KOPT-K1 (cell line): ENCODE measurements at regions not wholly inside any gene's neighbourhood (a gene's known extent, or its start where the extent isn't known, plus 50 kb on each side); places are given as distances from the start of the nearest gene placed in this dataset.
"Not testable (repeated sequence)": the region's sequence is repeated elsewhere in the genome, so short reads cannot be mapped to it uniquely, and the experiment has no call there.

Experiments
- H3K27ac ChIP-seq: fragments of 200-600 bp; sonication (generic); 2 replicates; pipeline ENCODE4 v1.5.1; 2016; ENCODE audit warnings: antibody characterized with exemption, mild to moderate bottlenecking, low read depth, low read length; ENCODE audit not compliant: poor library complexity, severe bottlenecking
- H3K36me3 ChIP-seq: fragments of 200-600 bp; sonication (generic); 2 replicates; pipeline ENCODE4 v1.5.1; 2017; ENCODE audit warnings: antibody characterized with exemption, mild to moderate bottlenecking, low read length, moderate library complexity; ENCODE audit not compliant: insufficient read depth
- H3K9me3 ChIP-seq: fragments of 200-600 bp; sonication (generic); 2 replicates; pipeline ENCODE4 v1.5.1; 2017; ENCODE audit warnings: antibody characterized with exemption, low read length, mild to moderate bottlenecking; ENCODE audit not compliant: insufficient read depth, poor library complexity, severe bottlenecking

DNA sequence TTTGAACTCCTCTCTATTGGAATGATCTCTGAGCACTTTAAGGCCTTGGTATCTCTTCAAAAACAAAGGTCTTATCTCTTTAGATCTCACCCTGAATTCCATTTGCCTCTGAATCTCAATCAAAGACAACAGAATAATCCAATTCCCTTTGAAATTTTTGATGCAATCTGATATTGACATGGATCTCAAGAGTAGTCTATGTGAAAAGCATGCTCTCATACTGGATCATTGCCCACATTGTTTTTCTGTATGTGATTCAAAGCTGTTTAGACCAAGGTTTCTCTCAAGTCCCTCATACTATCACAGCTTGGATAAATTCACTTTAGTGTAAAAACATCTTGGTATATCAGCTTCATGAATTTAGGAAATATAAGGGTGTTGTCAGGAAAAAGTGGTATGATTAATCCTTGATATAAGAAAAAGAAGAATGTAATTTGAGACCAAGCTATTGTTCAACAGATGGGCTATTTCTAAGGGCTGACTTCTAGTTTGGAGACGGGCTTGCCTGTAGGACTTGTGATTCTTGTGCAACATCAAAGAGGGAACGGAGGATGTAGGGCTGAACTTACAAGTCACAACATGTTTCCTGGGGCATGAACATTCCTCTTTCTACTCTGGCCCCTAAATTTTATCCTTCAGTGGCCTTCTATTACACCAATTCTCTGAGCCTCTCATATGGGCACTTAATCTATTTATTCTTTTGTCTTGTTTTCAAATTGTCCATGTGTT is 77.9 kb upstream of the CITED2 start:
- Histone ChIP-seq H3K9me3 (no peaks in the 10 kb centered on the region), H3K27ac (no peak overlapping the region), H3K36me3 (no peaks in the 10 kb centered on the region)

DNA sequence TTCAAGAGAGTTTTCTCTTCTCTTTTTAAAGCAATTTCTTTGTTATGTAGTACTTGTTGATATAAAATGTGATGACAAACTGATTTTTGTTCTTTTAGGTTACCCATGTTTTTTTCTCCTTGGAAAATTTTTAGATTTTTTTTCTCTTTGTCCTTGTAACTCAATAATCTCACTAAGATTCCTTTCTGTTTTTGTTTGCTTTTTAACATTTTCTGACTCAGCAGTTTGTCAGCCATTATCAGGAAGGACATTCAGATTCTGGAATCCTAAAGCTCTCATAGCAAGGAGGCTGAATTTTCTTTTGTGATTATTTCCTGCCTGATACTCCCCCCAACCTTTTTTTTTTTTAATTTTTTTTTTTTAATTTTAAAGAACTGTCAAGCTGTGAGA is 75.2 kb upstream of the CITED2 start:
- no peaks in the 10 kb centered on the region for H3K9me3 ChIP-seq
- no peak overlapping the region for H3K27ac ChIP-seq
- no peaks in the 10 kb centered on the region for H3K36me3 ChIP-seq

DNA sequence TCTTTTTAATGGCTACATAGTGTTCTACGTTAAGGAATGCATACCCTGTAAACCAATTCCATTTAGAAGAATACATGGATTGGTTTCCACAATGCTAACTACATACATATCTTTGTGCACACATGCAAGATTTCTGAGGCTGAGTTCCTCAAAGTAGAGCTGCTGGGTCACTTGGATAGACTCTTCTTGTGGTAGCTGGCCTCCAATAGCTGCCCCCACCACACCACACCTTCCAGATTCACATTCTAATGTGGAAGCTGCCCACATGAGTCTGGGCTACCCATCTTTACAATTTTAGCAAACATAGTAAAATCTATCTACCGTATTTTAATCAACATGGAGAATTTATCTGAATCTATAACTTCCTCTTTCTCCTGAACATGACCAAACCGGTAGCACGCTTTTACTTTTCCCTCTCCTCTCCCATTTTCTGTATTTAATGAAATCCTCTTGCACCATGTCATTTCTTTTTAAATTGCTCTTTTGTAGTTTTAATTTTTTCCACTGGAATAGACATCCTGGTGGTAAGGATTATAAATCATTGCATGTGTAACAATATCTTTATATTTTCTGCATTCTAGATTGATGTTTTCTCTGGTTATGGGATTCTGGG is 74.7 kb upstream of the CITED2 start:
- no peaks in the 10 kb centered on the region for H3K36me3 ChIP-seq
- H3K9me3 ChIP-seq = no peaks in the 10 kb centered on the region
- H3K27ac ChIP-seq = no peak overlapping the region

DNA sequence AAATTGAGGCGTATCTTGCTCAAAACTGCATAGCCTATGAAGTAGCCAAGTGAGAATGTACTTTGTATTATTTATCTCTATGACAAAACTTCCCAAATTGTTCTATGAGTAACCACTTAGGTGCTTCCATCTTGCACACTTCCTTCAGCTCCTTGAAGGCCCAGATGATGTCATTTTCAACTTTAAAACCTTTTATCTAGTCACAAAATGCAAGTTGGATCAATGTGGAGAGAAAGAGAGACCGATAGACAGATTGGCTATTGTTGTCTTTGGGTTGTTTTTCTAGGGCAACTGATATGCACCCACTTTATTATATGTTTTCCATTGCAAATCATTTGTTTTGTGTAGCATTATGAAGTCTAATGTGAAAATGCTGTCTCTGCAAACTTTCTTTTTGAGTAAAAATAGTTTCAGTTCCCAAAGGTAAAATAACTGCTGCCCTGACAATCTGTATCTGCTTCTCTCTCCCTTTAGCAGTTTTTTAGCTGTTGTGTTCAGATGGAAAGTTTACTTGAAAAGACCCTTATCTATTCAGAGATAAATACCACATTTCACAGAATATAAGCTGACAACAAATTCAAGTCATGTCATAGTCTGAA is 73.7 kb upstream of the CITED2 start:
- Histone ChIP-seq H3K36me3 (no peaks in the 10 kb centered on the region), H3K9me3 (no peaks in the 10 kb centered on the region), H3K27ac (no peak overlapping the region)

DNA sequence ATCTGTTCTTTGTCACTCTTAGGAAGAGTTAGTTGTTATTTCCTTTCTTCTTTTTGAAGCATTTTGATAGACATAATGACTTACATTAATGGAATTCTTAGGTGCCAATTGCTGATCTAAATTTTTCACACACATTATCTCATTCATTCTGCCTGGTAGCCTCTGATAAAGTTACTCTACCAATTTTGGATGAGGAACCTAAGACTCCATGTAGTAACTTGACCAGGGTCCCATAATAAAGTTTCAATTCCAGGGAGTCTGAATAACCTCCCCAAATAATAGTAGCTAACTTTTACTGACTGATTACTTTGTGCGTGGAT is 73.2 kb upstream of the CITED2 start:
- Histone ChIP-seq H3K36me3 (no peaks in the 10 kb centered on the region), H3K27ac (no peak overlapping the region), H3K9me3 (no peaks in the 10 kb centered on the region)

DNA sequence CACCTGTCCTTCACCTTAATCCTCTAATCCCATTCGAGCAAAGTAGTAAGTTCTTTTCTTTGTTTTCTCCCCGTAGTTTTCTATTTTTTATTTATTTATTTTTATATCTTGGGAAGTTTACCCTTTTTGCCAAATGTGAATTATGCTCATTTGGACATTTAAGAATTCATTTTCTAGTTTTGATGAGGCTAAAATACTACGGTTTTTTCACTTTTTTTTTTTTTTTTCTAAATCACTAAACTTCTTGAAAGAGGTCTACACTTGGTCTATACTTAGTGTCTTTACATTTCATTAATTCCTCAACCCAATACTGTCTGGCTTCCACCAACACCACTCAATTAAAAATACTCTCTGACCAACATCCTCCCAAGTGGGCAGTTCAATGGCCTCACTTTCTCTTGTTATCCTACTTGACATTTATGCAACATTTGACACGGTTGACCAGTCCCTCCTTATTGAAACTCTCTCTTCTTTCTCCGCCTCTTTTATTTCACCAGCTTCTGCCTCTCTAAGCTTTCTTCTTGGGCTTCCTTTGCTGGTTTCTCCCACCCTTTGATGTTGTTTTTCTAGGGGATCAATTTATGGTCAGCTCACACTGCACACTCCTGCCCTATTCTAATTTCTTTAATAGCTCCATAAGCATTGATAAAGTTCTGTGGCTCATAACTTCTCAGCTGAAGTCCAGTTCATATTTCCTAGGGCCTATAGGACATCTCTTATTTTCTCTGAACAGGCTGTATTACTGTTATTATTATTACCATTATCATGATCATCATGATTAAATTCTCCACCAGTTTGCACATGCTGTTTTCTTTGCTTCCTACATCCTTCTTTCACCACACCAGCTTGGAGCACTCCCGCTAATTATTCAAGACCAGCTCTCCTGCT is 72.6 kb upstream of the CITED2 start:
- H3K9me3 ChIP-seq = no peaks in the 10 kb centered on the region
- no peak overlapping the region for H3K27ac ChIP-seq
- H3K36me3 ChIP-seq = no peaks in the 10 kb centered on the region

DNA sequence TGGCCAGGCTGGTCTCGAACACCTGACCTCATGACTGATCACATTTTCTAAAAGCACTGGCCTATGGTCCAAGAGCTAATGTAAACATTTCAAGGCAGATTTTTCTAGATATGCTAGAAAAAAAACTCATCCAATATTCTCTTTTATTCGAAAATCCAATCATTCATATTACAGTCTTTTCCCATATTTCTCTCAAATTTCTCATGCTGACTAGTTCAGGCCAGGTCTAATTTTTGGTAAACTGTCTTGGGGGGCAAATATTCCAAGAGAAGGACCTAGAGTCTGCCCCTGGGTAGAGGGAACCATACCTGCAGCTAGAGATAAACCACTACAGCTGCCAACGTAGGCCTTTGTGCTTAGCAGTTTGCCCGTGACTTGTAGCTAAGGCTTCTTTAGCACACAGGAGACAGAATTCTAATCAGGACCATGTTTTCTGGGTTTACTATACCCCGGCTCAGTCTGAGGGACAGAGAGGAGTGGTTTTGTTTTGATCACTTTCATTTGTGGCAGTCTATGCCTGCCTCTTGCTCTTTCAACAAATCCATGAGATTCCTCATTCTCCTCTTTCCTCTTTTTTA is 71.8 kb upstream of the CITED2 start:
- Histone ChIP-seq H3K36me3 (no peaks in the 10 kb centered on the region), H3K27ac (no peak overlapping the region), H3K9me3 (no peaks in the 10 kb centered on the region)

DNA sequence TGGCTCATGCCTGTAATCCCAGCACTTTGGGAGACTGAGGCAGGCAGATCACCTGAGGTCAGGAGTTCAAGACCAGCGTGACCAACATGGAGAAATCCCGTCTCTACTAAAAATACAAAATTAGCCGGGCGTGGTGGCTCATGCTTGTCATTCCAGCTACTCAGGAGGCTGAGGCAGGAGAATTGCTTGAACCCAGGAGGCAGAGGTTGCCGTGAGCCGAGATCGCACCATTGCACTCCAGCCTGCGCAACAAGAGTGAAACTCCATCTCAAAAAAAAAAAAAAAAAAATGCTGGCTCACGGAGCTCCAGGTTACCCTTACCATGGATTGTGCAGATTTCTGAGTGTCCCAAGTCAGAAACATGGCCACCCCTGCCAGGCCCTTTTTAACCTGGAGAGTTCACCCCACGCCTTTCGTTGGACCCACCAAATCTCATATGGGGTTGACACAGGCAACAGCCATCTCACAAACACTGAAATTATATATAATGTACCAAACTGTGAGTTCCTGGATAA is 69.9 kb upstream of the CITED2 start:
- not testable (repeated sequence) for H3K27ac ChIP-seq, H3K36me3 ChIP-seq, H3K9me3 ChIP-seq

DNA sequence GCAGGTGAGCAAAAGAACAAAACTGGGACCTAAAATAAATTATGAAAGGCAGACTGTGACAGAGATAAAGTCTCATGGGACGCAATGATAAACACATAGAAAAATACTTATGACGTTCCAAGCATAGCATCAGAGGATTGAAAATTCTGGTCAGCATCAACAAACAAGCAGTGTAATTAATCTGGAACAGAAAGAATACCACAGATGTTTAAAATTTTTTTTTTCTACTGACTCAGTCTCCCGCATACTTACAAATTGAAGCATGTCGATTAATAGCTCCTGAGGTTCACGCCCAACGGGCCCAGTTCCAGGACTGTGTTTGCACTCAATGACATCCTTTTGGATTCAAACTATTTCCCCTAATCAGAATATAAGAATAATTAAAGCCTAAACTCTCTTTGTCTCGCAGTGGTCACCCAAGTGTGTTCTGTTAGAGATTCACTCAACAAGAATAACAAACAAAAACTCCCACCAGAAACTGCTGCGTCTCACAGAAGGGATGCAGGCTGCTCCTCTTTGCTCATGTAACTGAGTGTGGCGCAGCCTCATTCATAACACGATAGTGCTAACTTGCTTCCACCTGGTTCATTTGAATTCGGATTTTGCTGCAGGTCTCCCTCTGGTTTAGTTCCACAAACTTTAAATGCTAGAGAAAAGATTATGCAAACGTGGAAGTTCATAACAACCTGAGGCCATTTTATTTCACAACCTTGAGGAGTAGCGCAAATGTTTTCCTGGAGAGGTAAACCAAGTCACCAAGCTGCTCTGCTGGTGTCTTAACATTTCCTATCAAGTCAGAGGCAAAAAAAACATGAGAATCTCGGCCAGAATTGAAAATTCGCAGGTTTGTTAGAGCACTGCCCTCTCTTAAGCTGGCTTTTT is 69.0 kb upstream of the CITED2 start:
- Histone ChIP-seq H3K9me3 (no peaks in the 10 kb centered on the region), H3K36me3 (no peaks in the 10 kb centered on the region), H3K27ac (no peak overlapping the region)

DNA sequence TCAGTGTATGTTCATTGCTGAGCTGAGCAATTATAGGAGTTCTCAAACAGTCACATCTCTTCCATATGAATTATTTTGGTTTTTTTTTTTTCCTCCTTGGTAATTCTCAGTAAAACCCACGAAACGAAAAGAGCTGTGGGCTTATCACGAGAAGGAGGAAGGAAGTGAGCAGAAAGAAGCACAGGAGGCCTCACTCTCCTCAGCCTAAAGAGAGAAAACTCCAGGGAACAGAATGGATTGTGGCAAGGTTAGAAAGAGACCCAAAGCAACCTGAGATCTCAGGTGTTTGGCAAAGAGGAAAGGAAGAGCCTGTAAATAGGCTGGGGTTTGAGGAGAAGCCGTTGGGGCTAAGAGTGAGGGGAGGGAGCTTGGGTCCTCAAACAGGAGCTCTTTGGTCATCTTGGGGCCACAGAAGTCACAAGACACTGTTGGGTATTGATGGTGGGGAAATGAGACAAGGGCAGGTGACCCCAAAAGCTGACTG is 67.8 kb upstream of the CITED2 start:
- no peak overlapping the region for H3K27ac ChIP-seq
- H3K9me3 ChIP-seq = no peaks in the 10 kb centered on the region
- H3K36me3 ChIP-seq = no peaks in the 10 kb centered on the region

DNA sequence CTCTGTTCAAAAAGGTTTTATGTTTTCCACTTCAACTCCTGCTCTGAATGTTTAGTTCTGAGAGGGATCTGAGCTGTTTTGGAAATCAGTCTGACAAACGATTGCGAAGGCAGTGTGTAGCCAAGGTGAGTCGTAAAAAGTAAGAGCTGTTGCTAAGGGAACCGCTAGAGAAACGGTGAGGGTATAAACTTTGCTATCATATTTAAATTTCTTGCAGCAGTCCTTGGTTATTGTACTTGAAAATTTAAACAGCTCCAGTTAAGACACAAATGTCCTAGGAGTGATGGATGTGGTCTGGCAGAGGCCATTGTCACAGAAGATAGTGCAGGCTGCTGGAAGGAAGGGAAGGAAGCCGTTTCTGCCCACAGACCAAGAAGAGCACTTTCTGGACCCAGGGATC is 64.9 kb upstream of the CITED2 start:
- Histone ChIP-seq H3K36me3 (no peaks in the 10 kb centered on the region), H3K9me3 (no peaks in the 10 kb centered on the region), H3K27ac (no peak overlapping the region)

DNA sequence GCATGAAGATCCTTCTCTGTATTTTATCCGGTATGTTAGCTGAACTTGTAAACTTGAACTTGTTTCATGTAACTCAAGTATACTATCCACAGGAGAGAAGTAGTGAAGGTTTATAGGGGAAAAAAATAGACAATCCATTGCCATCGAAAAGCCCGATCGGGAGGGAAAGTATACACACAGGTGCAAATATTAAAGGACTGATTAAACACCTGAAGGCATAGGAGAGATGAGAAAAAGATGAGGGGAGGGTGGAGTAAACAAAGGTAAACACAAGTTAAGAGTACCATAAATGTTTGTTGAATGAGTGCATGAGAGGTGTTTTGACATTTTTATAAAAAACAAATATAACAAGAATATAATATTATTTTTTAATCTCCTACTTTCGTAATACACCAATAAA is 64.3 kb upstream of the CITED2 start:
- no peak overlapping the region for H3K27ac ChIP-seq
- no peaks in the 10 kb centered on the region for H3K9me3 ChIP-seq
- H3K36me3 ChIP-seq = no peaks in the 10 kb centered on the region

DNA sequence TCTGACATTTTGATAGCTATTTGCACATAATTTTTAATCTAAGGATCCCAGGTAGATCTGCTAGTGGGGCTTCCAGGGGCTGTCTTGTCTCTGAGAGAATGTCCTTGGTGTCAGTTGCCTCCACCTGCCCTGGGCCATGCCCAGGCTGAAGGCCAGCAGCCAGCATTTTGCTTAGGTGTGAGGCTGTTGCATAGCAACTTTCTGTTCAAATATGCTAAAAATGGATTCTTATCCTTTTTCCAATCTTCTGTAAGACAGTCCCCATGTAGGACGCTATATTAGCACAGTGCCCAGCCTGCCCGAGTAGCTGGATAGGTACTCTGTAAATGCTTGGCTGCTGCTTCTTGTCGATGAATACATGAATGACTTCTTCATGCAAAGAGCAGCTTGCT is 62.5 kb upstream of the CITED2 start:
- no peak overlapping the region for H3K27ac ChIP-seq
- no peaks in the 10 kb centered on the region for H3K9me3 ChIP-seq
- H3K36me3 ChIP-seq = no peaks in the 10 kb centered on the region
